ENCODE measurements at regions not wholly inside any gene's neighbourhood (a gene's known extent, or its start where the extent isn't known, plus 50 kb on each side); places are given as distances from the start of the nearest gene placed in this dataset.
A peak's percentile ranks its signal among the peaks of the same experiment; 100 is the strongest.

- intact Hi-C loops (cut with micrococcal nuclease) = loop anchor here (5.0 to 10.0 kb wide), 3 partner anchors 454 to 1609 kb away; no protein-coding TSS in a partner anchor
- Mint-ChIP-seq H3K9me3 (no peaks in the 10 kb centered on the region), H3K27ac (no peak overlapping the region), H3K4me3 (no peak overlapping the region), H3K36me3 (ENCODE audit: low read depth) (peaks cover 2% of the 10 kb centered on the region), H3K4me1 (ENCODE audit: low read depth) (peaks cover 59% of the 10 kb centered on the region), H3K27me3 (ENCODE audit: insufficient read depth) (peaks cover 22% of the 10 kb centered on the region)
- no peak for DNase-seq (ENCODE audit: low spot score)
Measured at GRCh38 chr5:68431186-68431585, 215.6 kb downstream of the PIK3R1 start.

GRCh38 chr5:68431601-68432337, 216.2 kb downstream of the PIK3R1 start:
- H3K36me3 Mint-ChIP-seq (ENCODE audit: low read depth) = peaks cover 2% of the 10 kb centered on the region
- no peak overlapping the region for H3K27ac Mint-ChIP-seq

GRCh38 chr5:68432682-68433081, 217.1 kb downstream of the PIK3R1 start:
- peaks cover 59% of the 10 kb centered on the region for H3K4me1 Mint-ChIP-seq (ENCODE audit: low read depth)
- intact Hi-C loops (cut with micrococcal nuclease) = loop anchor here (2.0 to 10.0 kb wide), 4 partner anchors 452 to 1610 kb away; no protein-coding TSS in a partner anchor
- peaks cover 2% of the 10 kb centered on the region for H3K36me3 Mint-ChIP-seq (ENCODE audit: low read depth)
- no peaks in the 10 kb centered on the region for H3K9me3 Mint-ChIP-seq
- H3K27ac Mint-ChIP-seq = no peak overlapping the region
- H3K4me3 Mint-ChIP-seq = no peak overlapping the region
- H3K27me3 Mint-ChIP-seq (ENCODE audit: insufficient read depth) = peaks cover 23% of the 10 kb centered on the region
- no peak for DNase-seq (ENCODE audit: low spot score)

More at GRCh38 chr5:68431601-68432337, 216.2 kb downstream of the PIK3R1 start:
- DNase-seq (ENCODE audit: low spot score) = no peak
- Mint-ChIP-seq H3K4me1 (ENCODE audit: low read depth) (peaks cover 59% of the 10 kb centered on the region), H3K9me3 (no peaks in the 10 kb centered on the region), H3K4me3 (no peak overlapping the region), H3K27me3 (ENCODE audit: insufficient read depth) (peaks cover 22% of the 10 kb centered on the region)
- intact Hi-C loops (cut with micrococcal nuclease) = loop anchor here (2.0 to 10.0 kb wide), 4 partner anchors 453 to 1609 kb away; no protein-coding TSS in a partner anchor

- Mint-ChIP-seq H3K27ac (peak overlapping the region; percentile 88), H3K4me3 (peak overlapping the region; percentile 16), H3K9me3 (no peaks in the 10 kb centered on the region), H3K36me3 (ENCODE audit: low read depth) (peaks cover 2% of the 10 kb centered on the region), H3K27me3 (ENCODE audit: insufficient read depth) (peaks cover 26% of the 10 kb centered on the region), H3K4me1 (ENCODE audit: low read depth) (peaks cover 56% of the 10 kb centered on the region)
- intact Hi-C loops (cut with micrococcal nuclease) = loop anchor here (2.0 to 10.0 kb wide), 4 partner anchors 451 to 1611 kb away; no protein-coding TSS in a partner anchor
- no peak for DNase-seq (ENCODE audit: low spot score)
Measured at GRCh38 chr5:68433526-68433922, 218.0 kb downstream of the PIK3R1 start.

- Mint-ChIP-seq H3K27me3 (ENCODE audit: insufficient read depth) (peaks cover 30% of the 10 kb centered on the region), H3K36me3 (ENCODE audit: low read depth) (peaks cover 2% of the 10 kb centered on the region), H3K4me3 (peak overlapping the region; percentile 16), H3K27ac (peak overlapping the region; percentile 88), H3K9me3 (no peaks in the 10 kb centered on the region), H3K4me1 (ENCODE audit: low read depth) (peaks cover 53% of the 10 kb centered on the region)
- intact Hi-C loops (cut with micrococcal nuclease) = loop anchor here (1.0 to 10.0 kb wide), 14 partner anchors 9 to 1880 kb away; partner anchors contain the start of gene PIK3R1
- DNase-seq (ENCODE audit: low spot score) = peak; percentile 88
Measured at GRCh38 chr5:68433923-68434879, 218.6 kb downstream of the PIK3R1 start.

GRCh38 chr5:68435611-68436010, 220.1 kb downstream of the PIK3R1 start:
- intact Hi-C loops (cut with micrococcal nuclease) = loop anchor here (10.0 kb wide), 2 partner anchors 449 to 1431 kb away; no protein-coding TSS in a partner anchor

GRCh38 chr5:68436686-68437520, 221.3 kb downstream of the PIK3R1 start:
- peaks cover 27% of the 10 kb centered on the region for H3K27me3 Mint-ChIP-seq (ENCODE audit: insufficient read depth)
- intact Hi-C loops (cut with micrococcal nuclease) = loop anchor here (10.0 kb wide), 2 partner anchors 448 to 1432 kb away; no protein-coding TSS in a partner anchor

More at GRCh38 chr5:68435611-68436010, 220.1 kb downstream of the PIK3R1 start:
- peaks cover 29% of the 10 kb centered on the region for H3K27me3 Mint-ChIP-seq (ENCODE audit: insufficient read depth)
- H3K4me3 Mint-ChIP-seq = no peak overlapping the region
- H3K4me1 Mint-ChIP-seq (ENCODE audit: low read depth) = peaks cover 60% of the 10 kb centered on the region
- no peak for DNase-seq (ENCODE audit: low spot score)
- H3K27ac Mint-ChIP-seq = no peak overlapping the region
- H3K9me3 Mint-ChIP-seq = no peaks in the 10 kb centered on the region
- H3K36me3 Mint-ChIP-seq (ENCODE audit: low read depth) = peaks cover 2% of the 10 kb centered on the region

GRCh38 chr5:68438876-68439275, 223.3 kb downstream of the PIK3R1 start:
- no peak overlapping the region for H3K4me3 Mint-ChIP-seq
- H3K27ac Mint-ChIP-seq = no peak overlapping the region
- no peak for DNase-seq (ENCODE audit: low spot score)
- no peaks in the 10 kb centered on the region for H3K9me3 Mint-ChIP-seq
- H3K36me3 Mint-ChIP-seq (ENCODE audit: low read depth) = no peaks in the 10 kb centered on the region
- intact Hi-C loops (cut with micrococcal nuclease) = loop anchor here (10.0 kb wide), 2 partner anchors 446 to 1434 kb away; no protein-coding TSS in a partner anchor
- H3K27me3 Mint-ChIP-seq (ENCODE audit: insufficient read depth) = peaks cover 15% of the 10 kb centered on the region
- H3K4me1 Mint-ChIP-seq (ENCODE audit: low read depth) = peaks cover 54% of the 10 kb centered on the region

More at GRCh38 chr5:68436686-68437520, 221.3 kb downstream of the PIK3R1 start:
- H3K4me1 Mint-ChIP-seq (ENCODE audit: low read depth) = peaks cover 60% of the 10 kb centered on the region
- no peak for DNase-seq (ENCODE audit: low spot score)
- no peak overlapping the region for H3K27ac Mint-ChIP-seq
- peaks cover 2% of the 10 kb centered on the region for H3K36me3 Mint-ChIP-seq (ENCODE audit: low read depth)
- H3K4me3 Mint-ChIP-seq = no peak overlapping the region
- H3K9me3 Mint-ChIP-seq = no peaks in the 10 kb centered on the region

GRCh38 chr5:68440245-68440644, 224.7 kb downstream of the PIK3R1 start:
- Mint-ChIP-seq H3K36me3 (ENCODE audit: low read depth) (no peaks in the 10 kb centered on the region), H3K4me3 (no peak overlapping the region), H3K27me3 (ENCODE audit: insufficient read depth) (peaks cover 14% of the 10 kb centered on the region), H3K27ac (peak overlapping the region; percentile 20), H3K4me1 (ENCODE audit: low read depth) (peaks cover 40% of the 10 kb centered on the region), H3K9me3 (no peaks in the 10 kb centered on the region)
- intact Hi-C loops (cut with micrococcal nuclease) = no loop called here
- no peak for DNase-seq (ENCODE audit: low spot score)

GRCh38 chr5:68440651-68441050, 225.1 kb downstream of the PIK3R1 start:
- Mint-ChIP-seq H3K27ac (peak overlapping the region; percentile 76), H3K36me3 (ENCODE audit: low read depth) (no peaks in the 10 kb centered on the region), H3K4me1 (ENCODE audit: low read depth) (peaks cover 36% of the 10 kb centered on the region), H3K9me3 (no peaks in the 10 kb centered on the region), H3K4me3 (no peak overlapping the region), H3K27me3 (ENCODE audit: insufficient read depth) (peaks cover 14% of the 10 kb centered on the region)
- no peak for DNase-seq (ENCODE audit: low spot score)
- intact Hi-C loops (cut with micrococcal nuclease) = loop anchor here (1.0 kb wide), 3 partner anchors 15 to 24 kb away; no protein-coding TSS in a partner anchor

GRCh38 chr5:68441309-68442073, 225.9 kb downstream of the PIK3R1 start:
- no peaks in the 10 kb centered on the region for H3K36me3 Mint-ChIP-seq (ENCODE audit: low read depth)
- intact Hi-C loops (cut with micrococcal nuclease) = loop anchor here (1.0 kb wide), 3 partner anchors 16 to 23 kb away; no protein-coding TSS in a partner anchor
- peak overlapping the region; percentile 27 for H3K4me3 Mint-ChIP-seq
- H3K9me3 Mint-ChIP-seq = no peaks in the 10 kb centered on the region
- H3K27ac Mint-ChIP-seq = peak overlapping the region; percentile 76
- H3K27me3 Mint-ChIP-seq (ENCODE audit: insufficient read depth) = peaks cover 14% of the 10 kb centered on the region
- peaks cover 33% of the 10 kb centered on the region for H3K4me1 Mint-ChIP-seq (ENCODE audit: low read depth)
- peak; percentile 15 for DNase-seq (ENCODE audit: low spot score)
